Right hindlimb (tissue), 1 donor: ENCODE measurements at regions not wholly inside any gene's neighbourhood (a gene's known extent, or its start where the extent isn't known, plus 50 kb on each side); places are given as distances from the start of the nearest gene placed in this dataset.
"Not testable (repeated sequence)": the region's sequence is repeated elsewhere in the genome, so short reads cannot be mapped to it uniquely, and the experiment has no call there.

Experiments used
- DNase-seq: peaks from one replicate; pipeline ENCODE4 v3.0.0-alpha.2; 2018

GRCh38 chr1:190679454-190679853 lies 201.8 kb upstream of the BRINP3 start:
- DNase-seq, result no peak

DNA sequence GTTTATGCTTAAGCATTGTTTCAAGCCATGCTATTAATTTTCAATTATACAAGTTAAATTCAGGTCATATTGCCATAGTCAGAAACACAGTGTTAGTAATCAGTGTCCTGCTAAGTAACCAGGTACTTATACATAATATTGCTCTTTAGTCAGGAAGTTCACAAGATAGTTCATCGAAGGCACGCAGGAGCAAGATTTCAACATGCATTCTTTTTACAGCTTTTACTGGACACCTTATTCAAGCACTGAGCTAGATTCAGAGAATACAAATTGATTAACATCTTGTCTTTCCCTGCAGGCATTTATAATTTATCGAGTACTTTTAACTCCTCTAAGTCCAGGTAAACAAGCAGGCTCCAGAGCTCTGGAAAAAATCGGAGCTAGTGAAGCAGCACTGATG lies 202.3 kb upstream of the BRINP3 start:
- no peak for DNase-seq

DNA sequence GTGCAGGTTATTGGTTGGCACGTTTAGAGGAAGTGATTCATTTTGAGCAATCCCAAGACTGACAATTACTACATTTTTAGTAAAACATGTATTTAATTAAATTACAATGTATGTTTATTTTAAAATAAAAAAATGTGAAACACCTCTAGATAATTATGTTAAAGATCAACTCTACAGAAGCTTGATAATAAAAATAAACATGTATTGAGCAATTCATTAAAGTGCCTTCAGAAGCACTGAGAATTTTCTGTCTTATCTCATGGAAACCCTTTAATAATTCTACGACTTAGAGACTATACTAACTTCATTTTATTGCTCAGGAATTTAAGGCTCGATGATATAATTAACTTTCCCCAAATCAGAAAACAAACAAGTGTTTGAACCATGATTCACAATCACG lies 208.0 kb upstream of the BRINP3 start:
- no peak for DNase-seq

GRCh38 chr1:190688096-190688495 lies 210.4 kb upstream of the BRINP3 start:
- DNase-seq, result no peak

- DNase-seq, result not testable (repeated sequence)
These were observed 220.8 kb upstream of the BRINP3 start for GRCh38 chr1:190698488-190698887.

DNA sequence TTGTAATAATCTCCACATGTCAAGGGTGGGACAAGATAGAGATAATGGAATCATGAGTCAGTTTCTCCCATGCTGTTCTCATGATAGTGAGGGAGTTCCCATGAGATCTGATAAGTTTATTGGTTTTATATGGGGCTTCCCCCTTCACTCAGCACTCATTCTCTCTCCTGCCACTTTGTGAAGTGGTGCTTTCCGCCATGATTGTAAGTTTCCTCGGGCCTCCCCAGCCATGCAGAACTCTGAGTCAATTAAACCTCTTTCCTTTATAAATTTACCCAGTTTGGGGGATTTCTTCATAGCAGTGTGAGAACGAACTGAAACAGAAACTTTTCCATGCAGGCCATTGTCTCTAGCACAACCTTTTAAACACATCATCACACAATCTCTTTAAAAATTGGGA lies 221.5 kb upstream of the BRINP3 start:
- no peak for DNase-seq

DNA sequence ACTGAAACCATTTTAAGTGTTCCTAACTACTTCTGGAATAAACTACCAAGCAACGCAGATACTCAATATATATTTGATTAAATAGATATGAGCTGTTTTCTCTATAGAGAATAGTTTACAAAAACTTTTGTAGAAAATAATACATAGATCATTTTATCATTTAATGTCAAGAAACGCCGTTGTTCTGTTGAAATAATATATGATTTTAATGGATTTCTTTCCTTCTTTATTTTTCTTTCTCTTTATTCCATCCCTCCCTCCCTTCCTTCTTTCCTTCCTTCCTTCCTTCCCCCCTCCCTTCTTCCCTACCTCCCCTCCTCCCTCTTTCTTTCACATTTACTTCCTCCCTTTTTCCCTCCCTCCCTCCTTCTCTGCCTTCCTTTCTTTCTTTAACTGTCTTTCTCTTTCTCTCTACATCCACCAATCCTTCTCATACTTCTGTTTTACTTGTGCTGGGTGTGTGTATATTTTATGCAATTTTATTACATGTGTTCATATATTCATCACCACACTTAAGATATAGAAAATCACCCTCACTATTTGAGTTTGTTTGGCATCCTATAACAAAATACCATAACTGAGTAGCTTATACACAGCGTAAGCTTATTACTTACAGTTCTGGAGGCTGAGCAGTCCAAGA lies 230.9 kb upstream of the BRINP3 start:
- no peak for DNase-seq

DNA sequence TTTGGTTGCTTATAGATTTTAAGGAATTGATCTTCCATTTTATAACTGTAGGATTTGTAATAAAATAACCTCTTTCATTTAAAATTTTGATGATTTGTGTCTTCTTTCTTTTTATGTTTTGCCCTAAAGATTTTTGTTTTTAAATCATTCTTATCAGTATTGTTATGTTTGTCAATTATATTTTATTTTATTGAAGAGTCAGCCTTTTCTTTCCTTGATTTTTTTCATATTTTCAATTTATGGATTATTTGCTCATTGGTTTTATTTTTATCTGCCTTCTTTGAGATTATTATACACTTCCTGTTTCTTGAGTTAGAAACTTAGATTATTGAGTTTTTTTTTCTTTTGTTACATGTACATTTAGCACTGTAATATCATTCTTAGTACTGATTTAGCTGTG lies 233.4 kb upstream of the BRINP3 start:
- no peak for DNase-seq

- no peak for DNase-seq
These were observed 239.4 kb upstream of the BRINP3 start for GRCh38 chr1:190717055-190717454.

DNA sequence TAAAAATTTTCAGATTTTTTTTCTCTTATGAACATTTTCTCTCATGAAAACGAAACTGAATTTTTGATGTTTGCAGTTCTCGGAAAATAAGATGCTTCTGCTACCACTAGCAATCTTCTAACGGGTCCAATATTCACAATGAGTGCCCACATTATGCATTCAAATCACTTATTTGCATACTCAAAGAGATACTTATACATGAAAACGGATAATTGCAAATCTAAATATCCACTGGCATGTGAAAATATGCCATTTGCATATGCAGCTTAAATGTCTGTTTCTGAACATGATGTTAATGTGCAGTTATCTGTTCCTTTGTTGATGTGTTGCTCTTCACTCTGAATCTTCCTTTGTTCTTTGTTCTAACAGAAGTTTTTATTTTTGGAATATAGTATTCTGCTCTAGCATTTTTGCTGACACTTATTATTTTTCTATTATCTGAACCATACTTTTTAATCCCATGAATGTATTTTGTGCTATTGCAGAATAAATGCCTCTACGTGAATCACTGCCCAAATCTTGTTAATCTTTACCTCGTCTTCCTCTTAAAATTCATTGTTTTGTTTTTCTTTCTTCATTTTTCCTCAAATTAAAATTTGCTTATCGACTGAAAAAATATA lies 259.4 kb upstream of the BRINP3 start:
- no peak for DNase-seq

DNA sequence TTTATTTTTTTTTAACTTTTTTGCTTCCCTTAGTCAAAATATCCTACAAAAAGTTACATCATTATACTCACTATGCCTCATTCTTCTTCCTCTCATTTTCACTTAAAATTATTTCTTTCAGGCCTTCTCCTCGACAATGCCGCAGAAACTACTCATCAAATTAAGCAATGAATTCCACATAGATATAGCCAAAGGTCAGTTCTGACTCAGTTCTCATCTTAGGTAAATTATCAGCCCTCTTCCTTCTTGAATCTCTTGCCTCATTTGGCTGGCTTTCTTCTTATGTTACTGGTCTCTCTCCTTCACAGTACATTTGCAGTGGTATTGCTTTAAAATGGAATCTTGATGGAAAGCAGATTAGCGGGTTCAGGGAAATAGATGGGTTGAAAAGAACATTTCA lies 260.7 kb upstream of the BRINP3 start:
- no peak for DNase-seq

- DNase-seq, result no peak
These were observed 262.3 kb upstream of the BRINP3 start for GRCh38 chr1:190739926-190740325.

DNA sequence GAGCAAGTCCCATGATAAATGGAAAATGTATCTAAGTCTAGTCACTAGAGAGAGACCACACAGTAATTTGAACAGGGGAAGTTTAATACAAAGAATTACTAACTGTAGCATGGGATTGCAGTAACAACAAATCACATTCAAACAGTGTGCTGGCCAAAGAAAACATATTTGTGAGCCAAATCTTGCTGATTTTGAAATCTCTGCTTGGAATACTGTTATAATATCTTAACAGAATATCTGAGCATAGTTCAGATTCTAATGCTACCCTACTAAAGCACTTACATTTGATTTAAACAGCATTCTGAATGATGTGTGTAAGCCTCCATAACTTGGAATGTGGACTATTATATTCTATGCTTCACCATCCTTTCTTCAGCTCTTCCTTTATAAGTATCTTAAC lies 270.0 kb upstream of the BRINP3 start:
- no peak for DNase-seq

DNA sequence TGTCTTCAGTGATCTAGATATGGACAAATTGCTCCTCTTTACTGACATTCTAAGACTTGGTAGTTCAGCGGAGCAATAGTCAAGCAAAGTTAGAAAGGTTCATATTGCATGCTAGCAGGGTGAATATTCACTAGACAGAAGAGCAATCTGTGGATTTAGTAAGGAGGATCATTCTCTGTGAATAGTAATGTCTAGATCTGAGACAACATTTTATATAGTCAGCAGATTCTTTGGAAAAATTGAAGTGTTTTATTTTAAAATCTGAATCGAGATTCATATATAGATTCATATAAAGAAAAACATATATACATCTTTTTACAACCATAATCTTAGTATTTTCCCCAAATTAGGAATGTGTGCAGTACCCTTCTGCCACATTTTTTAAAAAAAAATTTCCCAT lies 274.5 kb upstream of the BRINP3 start:
- DNase-seq, result no peak

DNA sequence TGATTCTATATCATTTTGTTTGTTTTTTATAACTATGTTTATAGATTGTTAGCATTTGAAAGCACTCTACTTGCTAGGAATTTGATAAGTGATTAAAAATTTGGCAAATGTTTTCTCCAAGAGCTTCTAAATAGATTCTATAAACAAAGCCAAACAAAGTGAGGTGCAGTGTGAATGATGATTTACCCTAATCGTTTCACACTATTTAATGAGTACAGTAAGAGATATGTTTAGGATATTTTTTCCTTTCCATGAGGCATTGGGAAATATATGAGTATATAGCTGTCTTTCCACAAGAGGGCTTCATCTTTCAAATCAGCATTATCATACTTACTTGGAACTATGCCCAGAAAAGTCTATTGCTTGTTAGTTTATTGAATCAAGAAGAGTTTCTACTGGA lies 277.0 kb upstream of the BRINP3 start:
- DNase-seq, result no peak

- no peak for DNase-seq
These were observed 282.1 kb upstream of the BRINP3 start for GRCh38 chr1:190759807-190760206.

GRCh38 chr1:190762325-190762724 lies 284.7 kb upstream of the BRINP3 start:
- DNase-seq, result no peak

DNA sequence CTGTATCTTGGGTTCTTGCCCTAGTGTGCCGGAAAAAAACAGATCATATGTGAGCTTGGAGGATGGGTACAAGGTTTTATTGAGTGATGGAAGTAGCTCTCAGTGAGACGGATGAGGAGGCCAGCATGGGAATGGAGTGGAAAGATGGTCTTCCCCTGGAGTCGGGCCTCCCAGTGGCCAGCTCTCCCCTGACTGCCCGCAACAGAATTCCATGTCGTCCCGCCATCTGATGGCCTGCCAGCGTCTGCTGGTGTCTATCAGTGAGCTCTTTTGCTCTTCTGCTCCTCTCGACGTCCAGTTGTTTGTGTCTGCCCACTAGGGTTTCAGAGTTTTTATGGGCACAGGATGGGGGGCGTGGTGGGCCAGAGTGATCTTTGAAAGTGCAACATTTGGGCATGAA lies 315.2 kb upstream of the BRINP3 start:
- DNase-seq, result no peak

DNA sequence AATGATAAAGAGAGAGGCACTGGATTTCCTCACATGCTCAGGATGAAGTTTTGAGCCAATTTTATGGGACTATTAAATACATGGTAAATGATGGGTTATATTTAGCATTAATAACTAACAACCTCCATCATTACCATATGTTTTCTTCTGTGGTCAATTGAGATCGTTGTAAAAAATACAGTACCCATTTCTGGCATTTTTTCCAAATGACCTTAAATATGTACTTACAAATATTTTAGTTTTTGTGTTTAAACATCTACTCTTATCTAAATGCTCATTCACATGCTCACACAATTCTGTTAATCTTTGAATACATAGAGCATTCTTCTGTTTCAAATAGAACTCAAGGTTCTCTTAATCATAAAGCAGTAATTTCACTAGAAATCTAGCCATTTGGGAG lies 330.0 kb upstream of the BRINP3 start:
- no peak for DNase-seq

GRCh38 chr1:190808035-190808434 lies 330.4 kb upstream of the BRINP3 start:
- DNase-seq, result no peak

DNA sequence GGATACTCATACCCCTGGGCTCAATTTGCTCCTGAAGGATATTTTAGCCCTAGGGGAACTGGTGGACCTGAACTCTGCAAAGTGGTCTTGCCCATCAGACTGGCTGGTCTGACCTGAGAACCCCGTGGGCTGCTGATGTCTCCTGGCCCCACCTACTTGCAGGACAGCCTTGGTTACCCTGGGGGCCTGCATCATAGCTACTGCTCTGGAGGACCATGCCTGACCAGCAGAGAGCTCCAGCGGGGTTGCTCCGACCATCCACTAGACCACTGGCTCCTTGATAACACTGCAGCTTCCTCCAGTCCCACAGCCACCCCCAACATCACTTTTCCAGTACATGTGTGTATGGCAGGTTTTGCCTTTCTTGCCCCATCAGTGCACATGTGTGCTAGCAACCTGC lies 331.6 kb upstream of the BRINP3 start:
- no peak for DNase-seq

GRCh38 chr1:190812996-190813395 lies 335.3 kb upstream of the BRINP3 start:
- DNase-seq, result no peak

DNA sequence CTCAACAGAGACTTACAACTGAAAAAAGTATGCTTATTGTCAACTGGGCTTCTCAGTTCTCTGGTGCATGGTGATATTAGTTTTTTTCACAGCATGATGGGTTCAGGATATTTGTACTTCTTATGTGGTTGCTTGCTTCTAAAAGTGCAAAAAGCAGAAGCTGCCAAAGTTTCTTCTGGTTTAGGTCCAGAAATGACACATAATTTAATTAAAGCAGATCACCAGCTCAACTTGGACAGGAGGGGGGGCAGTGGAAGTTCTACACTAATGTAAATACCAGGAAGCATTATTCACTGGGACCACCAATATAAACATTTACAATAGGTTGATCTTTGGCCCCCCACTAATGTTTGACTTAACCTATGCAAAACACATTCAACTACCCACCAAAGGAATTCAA lies 354.8 kb upstream of the BRINP3 start:
- DNase-seq, result no peak

- DNase-seq, result no peak
These were observed 358.0 kb upstream of the BRINP3 start for GRCh38 chr1:190835658-190836057.

DNA sequence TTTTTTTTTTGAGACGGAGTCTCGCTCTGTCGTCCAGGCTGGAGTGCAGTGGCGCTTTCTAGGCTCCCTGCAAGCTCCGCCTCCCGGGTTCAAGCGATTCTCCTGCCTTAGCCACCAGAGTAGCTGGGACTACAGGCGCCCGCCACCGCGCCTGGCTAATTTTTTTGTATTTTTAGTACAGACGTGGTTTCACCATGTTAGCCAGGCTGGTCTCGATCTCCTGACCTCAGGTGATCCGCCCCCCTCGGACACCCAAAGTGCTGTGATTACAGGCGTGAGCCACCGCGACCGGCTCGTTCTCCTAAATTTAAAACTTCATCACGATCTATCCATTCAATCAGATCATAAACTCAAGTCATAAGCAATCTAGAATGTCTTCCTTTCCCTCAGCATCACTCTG lies 359.5 kb upstream of the BRINP3 start:
- not testable (repeated sequence) for DNase-seq
